ENCODE measurements at regions not wholly inside any gene's neighbourhood (a gene's known extent, or its start where the extent isn't known, plus 50 kb on each side); places are given as distances from the start of the nearest gene placed in this dataset.

- H3K36me3 ChIP-seq (ENCODE audit: control insufficient read depth, insufficient read depth, low read length): no peaks in the 10 kb centered on the region
- TF ChIP-seq, protein P1, sequence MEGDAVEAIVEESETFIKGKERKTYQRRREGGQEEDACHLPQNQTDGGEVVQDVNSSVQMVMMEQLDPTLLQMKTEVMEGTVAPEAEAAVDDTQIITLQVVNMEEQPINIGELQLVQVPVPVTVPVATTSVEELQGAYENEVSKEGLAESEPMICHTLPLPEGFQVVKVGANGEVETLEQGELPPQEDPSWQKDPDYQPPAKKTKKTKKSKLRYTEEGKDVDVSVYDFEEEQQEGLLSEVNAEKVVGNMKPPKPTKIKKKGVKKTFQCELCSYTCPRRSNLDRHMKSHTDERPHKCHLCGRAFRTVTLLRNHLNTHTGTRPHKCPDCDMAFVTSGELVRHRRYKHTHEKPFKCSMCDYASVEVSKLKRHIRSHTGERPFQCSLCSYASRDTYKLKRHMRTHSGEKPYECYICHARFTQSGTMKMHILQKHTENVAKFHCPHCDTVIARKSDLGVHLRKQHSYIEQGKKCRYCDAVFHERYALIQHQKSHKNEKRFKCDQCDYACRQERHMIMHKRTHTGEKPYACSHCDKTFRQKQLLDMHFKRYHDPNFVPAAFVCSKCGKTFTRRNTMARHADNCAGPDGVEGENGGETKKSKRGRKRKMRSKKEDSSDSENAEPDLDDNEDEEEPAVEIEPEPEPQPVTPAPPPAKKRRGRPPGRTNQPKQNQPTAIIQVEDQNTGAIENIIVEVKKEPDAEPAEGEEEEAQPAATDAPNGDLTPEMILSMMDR (IDR thresholded peaks at IDR 0.05; ENCODE audit: insufficient read depth, low read length, poor library complexity, severe bottlenecking): no peak
- no peaks in the 10 kb centered on the region for H3K27me3 ChIP-seq (ENCODE audit: control insufficient read depth, insufficient read depth, low read length)
- H3K4me3 ChIP-seq (ENCODE audit: low read depth, low read length): no peak overlapping the region
- DNase-seq (ENCODE audit: low read depth): no peak
These were observed 206.6 kb upstream of the PREP start for GRCh38 chr6:105609375-105609991.

DNA sequence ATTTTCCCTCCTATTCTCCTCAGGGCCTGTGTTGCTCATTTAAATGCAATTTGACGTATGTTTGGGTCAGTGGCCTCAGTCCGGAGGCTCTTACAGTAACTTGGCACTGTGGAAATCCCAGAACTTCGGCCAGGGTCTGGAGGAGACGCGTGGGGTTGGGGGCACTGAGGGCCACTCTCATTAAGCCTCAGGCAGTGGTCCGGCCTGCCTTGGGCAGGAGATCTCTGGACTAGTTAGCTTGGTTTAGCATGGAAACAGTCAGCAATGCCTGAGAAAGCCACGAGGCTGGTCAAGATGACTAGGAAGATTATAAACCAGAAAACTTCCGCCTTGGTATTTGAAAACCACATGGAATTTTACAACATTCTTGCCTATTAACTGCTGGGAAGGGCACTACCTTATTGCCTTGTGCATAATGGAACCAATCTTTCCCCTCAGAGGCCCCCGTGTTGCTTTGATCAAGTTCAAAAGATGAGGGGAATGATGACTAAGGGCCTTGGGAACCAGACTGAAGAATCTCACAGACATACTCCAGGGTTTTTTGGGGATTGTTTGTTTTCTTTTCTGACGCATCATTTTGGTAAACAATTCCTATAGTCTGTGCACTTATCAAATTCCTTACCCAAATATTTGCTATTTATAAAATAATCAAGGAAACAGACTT is 206.0 kb upstream of the PREP start:
- TF ChIP-seq, protein P1 (IDR thresholded peaks at IDR 0.05; ENCODE audit: insufficient read depth, low read length, poor library complexity, severe bottlenecking): no peak
- H3K27me3 ChIP-seq (ENCODE audit: control insufficient read depth, insufficient read depth, low read length): no peaks in the 10 kb centered on the region
- DNase-seq (ENCODE audit: low read depth): peak; percentile 92
- H3K36me3 ChIP-seq (ENCODE audit: control insufficient read depth, insufficient read depth, low read length): no peaks in the 10 kb centered on the region
- H3K4me3 ChIP-seq (ENCODE audit: low read depth, low read length): no peak overlapping the region

DNA sequence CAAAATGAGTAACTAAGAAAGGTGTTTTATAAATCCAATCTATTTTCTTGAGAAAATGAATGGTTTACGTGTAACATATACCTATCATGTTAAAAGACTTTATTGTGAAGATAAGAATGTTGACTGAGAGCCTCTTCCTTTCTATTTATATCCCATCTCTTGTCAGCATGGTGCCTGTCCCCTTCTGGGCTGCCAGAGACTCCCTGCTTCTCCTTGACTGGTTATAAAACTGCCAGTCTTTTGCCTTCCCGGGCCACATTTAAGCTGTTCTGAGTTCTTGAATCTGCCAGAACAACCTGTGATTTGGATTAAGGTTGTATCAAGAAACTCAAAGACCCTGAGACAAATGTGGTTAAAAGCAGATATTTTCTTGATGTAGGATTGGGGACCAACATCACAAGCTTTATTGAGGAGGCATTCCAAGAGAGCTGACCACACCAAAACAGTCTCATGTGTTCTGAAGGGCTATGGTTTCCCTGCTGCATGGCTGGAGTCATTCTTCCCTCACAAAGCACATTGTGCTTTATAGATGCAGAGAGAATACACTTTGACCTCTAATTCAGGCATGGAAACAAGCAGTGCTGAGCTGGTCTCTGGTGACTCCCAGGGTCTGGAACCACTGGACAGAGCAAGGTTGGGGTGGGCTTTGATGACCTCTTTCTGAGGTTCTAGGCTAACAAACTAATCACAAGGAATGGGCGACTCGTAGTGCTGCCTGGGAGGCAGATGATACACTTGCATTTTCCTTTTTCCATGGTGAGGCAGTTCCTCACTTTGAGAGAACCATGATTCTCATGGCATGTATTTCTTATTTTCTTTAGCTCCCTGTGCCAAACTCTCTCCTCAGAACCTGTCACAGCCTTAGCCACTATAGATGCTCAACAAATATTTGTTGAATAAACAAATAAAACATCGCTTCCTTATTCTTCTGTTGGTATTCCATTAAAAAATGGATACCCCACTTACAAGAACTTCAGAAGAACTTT is 205.0 kb upstream of the PREP start:
- no peaks in the 10 kb centered on the region for H3K36me3 ChIP-seq (ENCODE audit: control insufficient read depth, insufficient read depth, low read length)
- DNase-seq (ENCODE audit: low read depth): no peak
- H3K4me3 ChIP-seq (ENCODE audit: low read depth, low read length): no peak overlapping the region
- no peaks in the 10 kb centered on the region for H3K27me3 ChIP-seq (ENCODE audit: control insufficient read depth, insufficient read depth, low read length)
- TF ChIP-seq, protein P1 (IDR thresholded peaks at IDR 0.05; ENCODE audit: insufficient read depth, low read length, poor library complexity, severe bottlenecking): no peak

- H3K27me3 ChIP-seq (ENCODE audit: control insufficient read depth, insufficient read depth, low read length): no peaks in the 10 kb centered on the region
- TF ChIP-seq, protein P1 (IDR thresholded peaks at IDR 0.05; ENCODE audit: insufficient read depth, low read length, poor library complexity, severe bottlenecking): no peak
- H3K36me3 ChIP-seq (ENCODE audit: control insufficient read depth, insufficient read depth, low read length): no peaks in the 10 kb centered on the region
- DNase-seq (ENCODE audit: low read depth): no peak
- no peak overlapping the region for H3K4me3 ChIP-seq (ENCODE audit: low read depth, low read length)
These were observed 204.1 kb upstream of the PREP start for GRCh38 chr6:105606831-105607463.

DNA sequence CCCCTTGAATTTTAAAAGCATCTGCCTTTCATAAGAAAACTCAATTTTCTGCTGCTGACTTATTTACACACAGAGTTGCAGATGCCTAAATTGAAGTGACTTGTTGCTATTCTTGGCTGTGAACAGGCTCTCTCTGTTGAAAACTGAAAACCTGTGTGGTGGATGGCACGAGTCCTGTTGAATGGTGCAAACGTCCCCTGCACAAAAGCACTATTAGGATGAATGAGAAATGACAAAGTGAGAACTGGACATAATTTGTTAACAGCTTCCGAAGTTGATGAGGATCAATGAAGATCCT is 201.7 kb upstream of the PREP start:
- Histone ChIP-seq H3K36me3 (ENCODE audit: control insufficient read depth, insufficient read depth, low read length) (no peaks in the 10 kb centered on the region), H3K4me3 (ENCODE audit: low read depth, low read length) (no peak overlapping the region), H3K27me3 (ENCODE audit: control insufficient read depth, insufficient read depth, low read length) (no peaks in the 10 kb centered on the region)
- no peak for DNase-seq (ENCODE audit: low read depth)
- TF ChIP-seq, protein P1 (IDR thresholded peaks at IDR 0.05; ENCODE audit: insufficient read depth, low read length, poor library complexity, severe bottlenecking): no peak
